ENCODE measurements at regions not wholly inside any gene's neighbourhood (a gene's known extent, or its start where the extent isn't known, plus 50 kb on each side); places are given as distances from the start of the nearest gene placed in this dataset.

DNA sequence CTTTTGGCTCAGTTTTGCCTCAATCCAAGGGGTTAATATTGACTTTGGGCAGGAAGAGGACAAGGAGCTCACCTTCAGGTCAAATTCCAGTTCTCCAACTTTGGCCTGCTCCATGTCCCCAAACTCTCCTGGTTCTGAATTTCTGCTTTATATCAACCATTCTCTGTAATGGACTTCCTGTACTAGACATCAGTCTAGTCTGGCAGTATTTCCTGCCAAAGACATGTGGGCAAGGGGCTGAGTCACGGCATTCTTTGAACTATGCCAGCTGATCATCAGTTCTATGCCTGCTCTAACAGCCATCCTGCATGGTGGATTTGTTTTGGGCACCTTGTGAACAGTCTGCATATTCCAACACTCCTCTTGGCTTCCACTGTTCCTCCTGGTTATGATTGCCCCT, 199.4 kb downstream of the ZEB2 start:
- ATAC-seq (ENCODE audit: low read depth) (peak; percentile 63), DNase-seq (peak; percentile 18)
- Histone ChIP-seq H4K20me1 (ENCODE audit: control insufficient read depth, insufficient read depth, low read length, poor library complexity, severe bottlenecking) (no peaks in the 10 kb centered on the region), H3K4me3 (ENCODE audit: control extremely low read depth in 1 of 5, extremely low read depth in 1 of 5, insufficient read depth in 1 of 5, low read depth in 2 of 5, low read length in 4 of 5) (no peak overlapping the region), H3K27ac (ENCODE audit: low read length in 2 of 2) (no peak overlapping the region), H3K9ac (ENCODE audit: low read length) (no peak overlapping the region), H3K4me1 (ENCODE audit: control insufficient read depth in 2 of 2, insufficient read depth in 2 of 2, low read length in 2 of 2) (peaks cover 23 to 25% of the 10 kb centered on the region in 2 donors), H3K9me3 (ENCODE audit: control extremely low read depth in 1 of 3, control insufficient read depth in 2 of 3, insufficient read depth in 1 of 3, low read length in 2 of 3) (no peaks in the 10 kb centered on the region), H2AFZ (ENCODE audit: insufficient read depth, low read depth, low read length, poor library complexity, severe bottlenecking) (no peak overlapping the region), H3K79me2 (ENCODE audit: control insufficient read depth, insufficient read depth, low read length) (peaks cover 76% of the 10 kb centered on the region), H3K4me2 (replicated peaks; ENCODE audit: low read depth, low read length, poor library complexity, severe bottlenecking) (no peak overlapping the region), H3K27me3 (replicated peaks in 1 of 4; ENCODE audit: control extremely low read depth in 1 of 4, control insufficient read depth in 3 of 4, insufficient read depth in 4 of 4, low read length in 3 of 4) (no peaks in the 10 kb centered on the region), H3K36me3 (replicated peaks in 1 of 2; ENCODE audit: control extremely low read depth in 1 of 2, control insufficient read depth in 1 of 2, extremely low read depth in 1 of 2, insufficient read depth in 2 of 2, low read length in 1 of 2) (peaks cover 0 to 3% of the 10 kb centered on the region in 2 experiments)
- H3K4me3 Mint-ChIP-seq, result peak overlapping the region; percentile 50
- TF ChIP-seq EZH2 (IDR thresholded peaks at IDR 0.05; ENCODE audit: borderline replicate concordance, insufficient read depth, low read depth, low read length, poor library complexity, severe bottlenecking), result no peak
- TF ChIP-seq, protein P1, sequence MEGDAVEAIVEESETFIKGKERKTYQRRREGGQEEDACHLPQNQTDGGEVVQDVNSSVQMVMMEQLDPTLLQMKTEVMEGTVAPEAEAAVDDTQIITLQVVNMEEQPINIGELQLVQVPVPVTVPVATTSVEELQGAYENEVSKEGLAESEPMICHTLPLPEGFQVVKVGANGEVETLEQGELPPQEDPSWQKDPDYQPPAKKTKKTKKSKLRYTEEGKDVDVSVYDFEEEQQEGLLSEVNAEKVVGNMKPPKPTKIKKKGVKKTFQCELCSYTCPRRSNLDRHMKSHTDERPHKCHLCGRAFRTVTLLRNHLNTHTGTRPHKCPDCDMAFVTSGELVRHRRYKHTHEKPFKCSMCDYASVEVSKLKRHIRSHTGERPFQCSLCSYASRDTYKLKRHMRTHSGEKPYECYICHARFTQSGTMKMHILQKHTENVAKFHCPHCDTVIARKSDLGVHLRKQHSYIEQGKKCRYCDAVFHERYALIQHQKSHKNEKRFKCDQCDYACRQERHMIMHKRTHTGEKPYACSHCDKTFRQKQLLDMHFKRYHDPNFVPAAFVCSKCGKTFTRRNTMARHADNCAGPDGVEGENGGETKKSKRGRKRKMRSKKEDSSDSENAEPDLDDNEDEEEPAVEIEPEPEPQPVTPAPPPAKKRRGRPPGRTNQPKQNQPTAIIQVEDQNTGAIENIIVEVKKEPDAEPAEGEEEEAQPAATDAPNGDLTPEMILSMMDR (IDR thresholded peaks at IDR 0.05), result no peak
- ChIA-PET CTCF (no interaction called here), POLR2A (no interaction called here)
- intact Hi-C loops (cut with micrococcal nuclease), result loop anchor here (5.0 kb wide), 1 partner anchor 38 kb away; no protein-coding TSS in a partner anchor
- peaks cover 42% of the 10 kb centered on the region for H3K4me1 Mint-ChIP-seq
- no peak overlapping the region for H3K27ac Mint-ChIP-seq
- WGBS (ENCODE audit: insufficient coverage), result 8% methylated on average over 1 of the region's 1 CpG
- no peaks in the 10 kb centered on the region for H3K9me3 Mint-ChIP-seq (ENCODE audit: insufficient read depth)
- H3K27me3 Mint-ChIP-seq, result no peaks in the 10 kb centered on the region

DNA sequence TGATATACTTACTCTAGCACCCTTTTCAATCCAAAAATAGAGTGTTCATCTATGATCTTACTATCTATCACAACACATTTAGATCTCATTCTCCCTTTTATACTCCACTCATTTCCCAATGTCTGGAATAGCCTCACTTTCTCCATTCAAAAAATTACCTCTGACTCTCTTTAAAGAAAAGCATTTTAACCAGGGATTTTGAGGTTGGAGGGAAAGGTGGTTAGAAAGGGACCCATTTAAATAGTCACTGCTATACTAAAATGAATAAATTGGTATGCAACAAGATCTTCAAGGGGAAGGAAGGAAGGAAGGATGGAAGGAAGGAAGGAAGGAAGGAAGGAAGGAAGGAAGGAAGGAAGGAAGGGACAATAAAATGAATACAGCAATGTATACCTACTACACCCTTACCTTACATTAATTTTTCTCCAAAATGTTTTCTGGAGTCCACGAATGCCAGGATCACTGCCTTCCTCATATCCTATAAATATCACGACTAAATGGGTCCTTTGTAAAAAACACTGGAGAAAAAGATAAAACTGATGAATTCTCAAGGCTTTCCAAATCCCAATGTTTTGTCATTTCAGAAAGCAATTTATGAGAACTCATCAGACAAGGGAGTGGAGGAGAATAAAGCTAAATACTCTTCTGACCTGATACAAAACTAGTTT, 202.7 kb downstream of the ZEB2 start:
- POLR2A ChIA-PET, result no interaction called here
- Histone ChIP-seq H3K4me3 (ENCODE audit: control extremely low read depth in 1 of 5, extremely low read depth in 1 of 5, insufficient read depth in 1 of 5, low read depth in 2 of 5, low read length in 4 of 5) (no peak overlapping the region), H3K36me3 (replicated peaks in 1 of 2; ENCODE audit: control extremely low read depth in 1 of 2, control insufficient read depth in 1 of 2, extremely low read depth in 1 of 2, insufficient read depth in 2 of 2, low read length in 1 of 2) (peaks cover 0 to 3% of the 10 kb centered on the region in 2 experiments), H3K4me2 (replicated peaks; ENCODE audit: low read depth, low read length, poor library complexity, severe bottlenecking) (no peak overlapping the region), H4K20me1 (ENCODE audit: control insufficient read depth, insufficient read depth, low read length, poor library complexity, severe bottlenecking) (no peaks in the 10 kb centered on the region), H2AFZ (ENCODE audit: insufficient read depth, low read depth, low read length, poor library complexity, severe bottlenecking) (no peak overlapping the region), H3K27ac (ENCODE audit: low read length in 2 of 2) (no peak overlapping the region), H3K79me2 (ENCODE audit: control insufficient read depth, insufficient read depth, low read length) (peaks cover 52% of the 10 kb centered on the region), H3K9ac (ENCODE audit: low read length) (no peak overlapping the region), H3K27me3 (replicated peaks in 1 of 4; ENCODE audit: control extremely low read depth in 1 of 4, control insufficient read depth in 3 of 4, insufficient read depth in 4 of 4, low read length in 3 of 4) (no peaks in the 10 kb centered on the region), H3K4me1 (ENCODE audit: control insufficient read depth in 2 of 2, insufficient read depth in 2 of 2, low read length in 2 of 2) (peaks cover 5 to 6% of the 10 kb centered on the region in 2 donors), H3K9me3 (ENCODE audit: control extremely low read depth in 1 of 3, control insufficient read depth in 2 of 3, insufficient read depth in 1 of 3, low read length in 2 of 3) (peaks cover 0 to 12% (median 7%) of the 10 kb centered on the region in 3 donors)
- Mint-ChIP-seq H3K9me3 (ENCODE audit: insufficient read depth) (peaks cover 5% of the 10 kb centered on the region), H3K4me3 (no peak overlapping the region), H3K27me3 (no peaks in the 10 kb centered on the region), H3K27ac (no peak overlapping the region), H3K4me1 (peaks cover 15% of the 10 kb centered on the region)
- no CpG with 5 or more reads among the region's 2 CpGs for WGBS (ENCODE audit: insufficient coverage)
- no peak for TF ChIP-seq EZH2 (IDR thresholded peaks at IDR 0.05; ENCODE audit: borderline replicate concordance, insufficient read depth, low read depth, low read length, poor library complexity, severe bottlenecking)
- TF ChIP-seq, protein P1 (IDR thresholded peaks at IDR 0.05), result no peak
- intact Hi-C loops (cut with micrococcal nuclease), result no loop called here
- CTCF ChIA-PET, result no interaction called here
- no peak for DNase-seq
- ATAC-seq (ENCODE audit: low read depth), result no peak
